Nucleus accumbens (tissue), 56 donors: ENCODE measurements at regions not wholly inside any gene's neighbourhood (a gene's known extent, or its start where the extent isn't known, plus 50 kb on each side); places are given as distances from the start of the nearest gene placed in this dataset.
A peak's percentile ranks its signal among the peaks of the same experiment; 100 is the strongest.

ENCODE experiments used
- DNase-seq, 56 donors: peaks; one replicate each; lab custom pipeline; 2025; lab: John Stamatoyannopoulos, UW

DNA sequence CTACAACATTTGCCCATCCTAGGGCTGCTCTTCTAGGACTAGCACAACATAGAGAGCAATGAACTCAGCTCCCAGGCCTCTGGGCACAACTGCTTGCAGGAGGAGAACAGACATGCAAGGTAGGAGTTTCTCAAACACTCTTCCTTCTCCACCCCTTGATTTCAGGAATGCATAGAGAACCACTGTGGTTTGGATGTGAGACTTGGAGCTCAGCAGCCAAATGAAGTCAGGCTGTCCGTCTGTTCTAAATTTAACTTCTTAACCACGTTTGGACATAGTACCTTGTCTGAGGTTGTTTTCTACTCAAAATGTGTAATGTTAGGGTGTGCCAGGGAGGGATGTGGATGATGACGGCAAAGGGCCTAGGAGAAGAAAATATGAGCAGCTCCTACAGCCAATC is 515.1 kb upstream of the TNC start:
- DNase-seq = no peak

DNA sequence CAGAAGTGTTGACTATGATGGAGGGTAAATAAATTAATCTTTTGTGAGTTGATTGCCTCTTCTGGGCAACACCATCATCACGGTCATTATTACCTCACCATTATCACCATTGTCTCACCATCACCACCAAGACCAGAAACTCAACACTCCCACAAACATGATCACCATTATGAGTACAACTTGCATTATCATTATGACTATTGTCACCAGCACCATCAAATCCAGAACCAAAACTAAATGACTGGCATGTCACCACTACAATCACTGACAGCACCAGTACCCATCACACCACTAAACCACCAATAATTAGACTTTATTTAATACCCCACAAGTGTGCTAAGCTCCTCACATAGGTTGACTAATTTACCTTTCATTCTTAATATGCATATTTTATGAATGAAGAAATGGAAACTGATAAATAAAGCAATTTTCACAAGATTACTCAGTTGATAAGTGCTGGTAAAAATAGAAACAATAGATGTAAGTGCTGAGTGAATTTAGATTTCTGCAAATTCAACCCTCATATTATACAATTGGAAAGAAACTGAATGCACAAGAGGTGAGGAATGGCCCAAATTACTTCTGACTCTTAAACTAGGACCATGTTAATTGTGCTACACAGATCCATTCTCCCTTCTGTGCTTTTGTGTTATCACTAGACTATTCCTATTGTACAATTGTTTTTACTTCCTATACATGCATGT is 517.8 kb upstream of the PAPPA start:
- no peak for DNase-seq

DNA sequence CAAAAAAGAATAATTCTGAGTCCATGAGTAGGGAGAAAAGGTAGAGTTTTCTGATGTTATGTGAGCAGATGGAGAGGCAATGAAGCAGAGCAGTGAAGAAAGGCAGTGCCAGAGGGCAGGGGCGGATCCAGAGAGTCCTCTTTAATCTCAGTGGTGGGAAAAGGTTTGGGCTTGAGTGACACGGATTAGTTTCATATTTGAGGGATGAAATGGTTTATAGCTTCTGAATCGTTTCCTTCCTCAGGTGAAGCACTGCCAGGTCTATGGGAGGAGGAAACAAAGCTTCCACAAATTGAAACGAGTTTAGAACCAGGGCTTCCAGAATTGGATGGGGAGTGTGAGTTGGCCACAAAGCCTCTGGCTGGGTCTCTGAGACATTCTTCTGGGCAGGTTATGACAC is 517.0 kb upstream of the PAPPA start:
- DNase-seq = no peak

DNA sequence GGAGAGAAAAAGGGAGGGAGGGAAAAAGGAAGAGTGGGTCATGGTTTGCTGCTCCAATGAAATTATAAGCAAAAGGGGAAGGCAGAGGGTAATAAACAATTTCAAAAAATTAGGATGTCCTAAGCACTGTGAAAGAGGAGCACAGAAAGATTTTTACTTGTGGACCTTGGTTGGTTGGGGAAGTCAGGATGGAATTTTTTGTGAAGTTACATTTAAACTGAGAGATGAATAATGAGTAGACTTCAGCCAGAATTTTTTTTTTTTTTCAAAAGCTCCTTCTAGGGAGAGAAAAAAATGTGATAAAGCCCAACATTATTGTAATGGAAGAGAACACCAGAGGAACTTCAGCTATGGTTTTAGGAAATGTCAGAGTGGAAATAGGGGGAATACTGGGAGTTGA is 515.9 kb upstream of the PAPPA start:
- DNase-seq = no peak

DNA sequence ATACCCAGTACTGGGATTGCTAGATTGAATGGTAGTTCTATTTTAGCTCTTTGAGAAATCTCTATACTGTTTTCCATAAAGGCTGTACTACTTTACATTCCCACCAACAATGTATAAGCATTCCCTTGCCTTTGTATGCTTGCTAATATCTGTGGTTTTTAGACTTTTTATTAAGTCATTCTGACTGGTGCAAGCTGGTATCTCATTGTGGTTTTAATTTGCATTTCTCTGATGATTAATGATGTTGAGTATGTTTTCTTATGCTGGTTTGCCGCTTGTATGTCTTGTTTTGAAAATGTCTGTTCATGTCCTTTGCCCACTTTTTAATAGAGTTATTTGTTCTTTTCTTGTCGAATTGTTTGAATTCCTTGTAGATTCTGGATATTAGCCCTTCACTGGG is 512.7 kb upstream of the PAPPA start:
- no peak for DNase-seq

DNA sequence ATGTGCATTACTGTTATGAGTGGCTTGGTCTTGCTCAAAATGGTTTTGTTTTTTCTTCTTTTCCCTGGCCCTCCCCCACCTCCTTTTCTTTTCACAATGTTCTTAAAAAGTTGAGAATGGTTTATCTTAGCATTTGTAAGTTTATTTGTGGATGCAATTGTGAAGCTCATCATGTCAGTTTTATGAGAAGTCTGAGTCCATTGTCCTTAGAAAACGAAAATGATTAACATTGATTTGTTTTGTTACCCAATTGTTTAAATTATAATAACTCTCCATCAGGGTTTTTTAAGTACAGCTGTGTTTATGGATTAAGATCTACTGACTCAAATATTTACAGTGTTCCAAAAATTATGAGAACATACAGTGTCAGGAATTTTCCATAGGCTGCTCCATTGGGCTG is 511.3 kb upstream of the PAPPA start:
- no peak for DNase-seq

DNA sequence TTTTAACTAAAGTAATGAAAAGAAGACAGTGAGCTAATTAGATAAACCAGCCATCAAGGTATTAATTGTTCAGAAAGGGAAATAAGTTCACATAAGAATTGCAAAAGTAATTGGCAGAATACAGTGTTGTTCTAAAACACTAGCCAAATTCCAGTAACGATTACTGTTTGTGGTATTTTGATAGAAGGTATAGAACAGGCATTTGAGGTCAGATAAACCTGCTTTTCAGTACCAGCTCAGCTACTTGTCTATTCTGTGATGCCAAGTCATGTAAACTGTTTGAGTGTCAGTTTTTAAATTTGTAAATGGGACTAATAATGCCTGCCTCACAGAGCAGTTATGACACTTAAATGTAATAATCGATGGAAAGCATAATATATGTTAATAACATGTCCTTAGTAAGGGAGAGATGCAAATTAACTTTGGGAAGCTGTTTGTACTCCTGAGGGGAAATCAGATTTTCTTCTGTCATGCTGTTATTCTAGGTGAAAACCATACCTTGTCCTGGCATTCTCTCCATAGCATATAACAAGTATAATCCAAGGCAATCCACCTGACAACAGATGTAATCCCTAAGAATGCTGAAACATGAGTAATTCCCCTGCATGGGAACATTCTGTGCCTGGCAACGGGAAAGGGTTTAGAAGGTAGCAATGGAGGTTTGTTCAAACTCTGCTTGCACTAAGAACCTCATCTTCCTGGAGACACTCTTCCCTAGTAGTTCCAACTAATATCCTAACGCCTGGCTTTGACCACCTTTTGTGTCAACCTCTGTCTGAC is 509.5 kb upstream of the PAPPA start:
- no peak for DNase-seq

DNA sequence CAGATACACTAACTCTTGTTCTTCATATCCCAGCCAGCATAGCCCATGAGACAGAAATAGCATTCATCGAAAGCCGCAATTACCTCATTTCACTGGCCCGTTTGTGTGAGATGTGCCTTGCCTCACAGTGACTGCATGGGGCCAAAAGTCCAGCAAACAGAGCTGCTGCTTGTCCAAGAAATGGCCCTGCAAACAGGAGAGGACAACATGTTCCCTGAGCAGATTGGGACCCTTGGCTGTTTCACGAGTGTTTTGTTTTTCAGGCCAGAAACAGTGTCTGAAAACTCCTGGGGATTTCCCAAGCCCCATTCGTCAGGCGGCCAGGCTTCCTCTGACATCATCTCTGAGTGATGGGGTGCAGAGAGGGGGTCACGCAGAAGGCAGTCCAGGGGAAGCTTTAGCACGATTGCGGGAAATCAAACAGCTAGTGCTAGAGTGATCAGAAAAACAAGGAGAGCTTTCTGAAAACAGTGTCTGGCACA is 503.6 kb upstream of the PAPPA start:
- DNase-seq = peak in 51 of 56 donors; percentile 3 to 85 (median 51)

DNA sequence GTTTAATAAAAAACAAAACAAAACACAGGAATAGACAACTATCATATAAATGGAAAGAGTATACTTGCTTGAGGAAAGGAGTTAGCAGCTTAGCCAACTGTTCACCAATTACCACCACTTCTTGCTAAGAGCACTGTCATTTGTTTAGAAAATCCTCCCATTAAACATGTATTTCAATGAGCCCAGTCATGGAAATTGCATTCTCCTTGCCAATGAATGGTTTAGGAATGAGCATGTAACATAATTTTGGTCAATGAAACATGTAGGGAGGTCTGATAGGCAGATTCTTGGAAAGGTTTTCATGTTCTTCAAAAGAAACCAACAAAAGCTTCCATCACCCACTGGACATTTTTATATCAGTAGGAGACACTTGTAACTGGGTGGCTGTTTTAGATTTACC is 502.8 kb upstream of the PAPPA start:
- no peak for DNase-seq

DNA sequence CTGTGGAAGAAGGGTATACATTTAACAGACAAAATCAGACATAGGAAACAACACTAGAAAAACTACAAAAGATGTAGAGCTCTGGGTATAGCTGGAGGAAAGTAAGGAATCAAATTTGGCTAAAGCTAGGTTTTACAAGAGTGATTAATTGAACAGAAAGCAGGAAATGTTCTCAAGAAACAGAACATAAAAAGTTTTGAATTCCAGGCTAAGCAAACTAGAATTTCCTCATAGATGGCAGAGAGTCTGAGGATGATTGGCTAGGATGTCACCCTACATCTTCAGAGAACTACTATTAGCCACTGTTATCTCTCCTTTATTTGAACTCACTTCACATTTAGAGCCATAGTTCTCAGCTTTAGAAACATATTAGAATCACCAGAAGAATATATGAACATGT is 502.1 kb upstream of the PAPPA start:
- no peak for DNase-seq

DNA sequence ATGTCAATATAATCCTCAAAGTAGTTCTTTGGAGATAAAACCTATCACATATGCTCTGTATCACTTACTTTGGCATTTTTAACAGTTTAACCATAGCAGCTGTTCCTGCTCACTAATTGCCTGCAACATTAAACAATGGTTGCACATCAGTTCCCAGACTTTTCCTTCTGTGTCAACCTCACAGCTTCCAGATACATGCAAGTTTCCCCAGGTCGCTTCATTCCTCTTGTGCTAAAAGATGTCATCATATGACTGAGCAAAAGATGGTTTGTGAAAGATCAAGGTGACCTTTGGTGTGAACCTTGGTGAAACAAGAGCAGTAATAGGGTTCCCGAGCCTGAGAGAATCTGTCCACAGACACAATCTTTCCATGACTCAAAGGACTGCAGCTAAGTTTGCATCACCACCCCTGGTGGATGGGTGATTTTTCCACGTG is 500.4 kb upstream of the PAPPA start:
- DNase-seq = no peak

DNA sequence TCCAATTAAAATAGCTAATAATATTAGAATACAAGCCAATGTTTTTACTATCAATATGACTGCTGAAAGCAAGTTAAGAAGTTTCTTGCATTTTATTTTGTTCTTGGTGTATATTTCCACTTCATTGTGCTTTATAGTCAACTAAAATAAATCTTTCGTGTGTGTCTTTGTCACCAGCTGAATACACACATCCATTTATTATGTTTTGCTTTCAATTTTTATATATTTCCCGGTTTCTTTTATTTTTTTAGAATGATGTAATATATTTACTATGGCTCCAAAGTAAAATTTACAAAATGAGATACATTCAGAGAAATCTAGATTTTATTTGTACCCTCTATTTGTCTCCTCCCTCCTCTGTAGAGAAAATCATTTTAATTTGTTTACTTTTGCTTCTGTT is 495.9 kb upstream of the PAPPA start:
- DNase-seq = no peak

DNA sequence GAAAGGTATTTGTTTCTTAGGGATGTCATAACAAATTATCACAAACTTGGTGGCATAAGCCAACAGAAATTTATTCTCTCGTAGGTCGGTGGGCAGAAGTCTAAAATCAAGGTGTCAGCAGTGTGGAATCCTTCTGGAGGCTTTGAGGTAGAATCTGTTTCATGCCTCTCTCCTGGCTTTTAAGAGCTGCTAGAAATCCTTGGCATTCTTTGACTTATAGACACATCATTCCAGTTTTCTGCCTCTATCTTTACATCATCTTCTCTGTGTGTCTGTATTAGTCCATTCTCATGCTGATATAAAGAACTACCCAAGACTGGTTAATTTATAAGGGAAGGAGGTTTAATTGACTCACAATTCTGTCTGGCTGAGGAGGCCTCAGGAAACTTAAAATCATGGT is 488.1 kb upstream of the PAPPA start:
- no peak for DNase-seq

DNA sequence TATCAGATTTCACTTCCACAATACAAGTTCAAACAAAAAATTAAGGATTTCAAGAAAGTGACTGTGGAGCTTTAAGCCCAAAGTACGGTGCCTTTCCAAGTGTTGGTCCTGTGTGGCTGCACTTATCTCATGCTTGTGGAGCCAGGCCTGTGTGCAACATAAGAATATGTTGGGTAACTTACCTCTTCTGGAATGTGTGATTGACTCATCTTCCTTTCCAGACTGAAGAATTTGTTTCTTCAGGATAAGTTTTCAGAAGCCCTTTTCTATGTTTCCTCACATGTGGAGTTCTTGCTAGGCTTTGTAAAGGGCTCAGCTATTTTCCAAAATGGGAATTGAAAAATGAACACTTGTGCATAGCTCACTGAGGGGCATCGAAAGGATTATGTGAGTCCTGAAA is 485.1 kb upstream of the PAPPA start:
- no peak for DNase-seq

DNA sequence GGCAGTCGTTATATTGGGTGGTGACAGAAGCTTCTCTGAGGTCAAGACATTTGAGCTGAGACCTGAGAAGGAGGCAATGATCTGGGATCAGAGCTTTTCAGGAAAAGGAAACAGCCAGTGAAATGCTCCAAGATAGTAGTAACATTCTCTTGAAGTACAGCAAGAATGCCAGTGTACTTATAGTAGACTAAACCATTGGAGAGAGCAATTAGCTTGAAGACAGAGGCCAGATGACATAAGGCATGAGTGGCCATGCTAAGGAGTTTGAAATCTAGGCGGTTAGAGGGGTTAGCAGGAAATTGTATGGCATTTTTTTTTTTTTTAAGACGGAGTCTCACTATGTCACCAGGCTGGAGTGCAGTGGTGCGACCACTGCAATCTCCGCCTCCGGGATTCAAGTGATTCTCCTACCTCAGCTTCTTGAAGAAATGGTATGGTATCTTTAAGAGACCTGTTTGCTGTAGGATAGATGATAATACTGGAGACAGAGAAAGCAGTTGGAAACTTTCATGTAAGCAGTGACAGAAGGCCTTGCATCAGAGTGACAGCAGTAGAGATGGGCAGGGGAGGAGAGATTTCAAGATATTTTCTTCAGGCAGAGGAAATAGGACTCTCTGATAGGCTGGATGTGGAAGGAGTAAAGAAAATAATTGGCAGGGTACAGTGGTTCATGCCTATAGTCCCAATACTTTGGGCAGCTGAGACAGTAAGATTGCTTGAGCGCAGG is 482.2 kb upstream of the PAPPA start:
- DNase-seq = no peak

DNA sequence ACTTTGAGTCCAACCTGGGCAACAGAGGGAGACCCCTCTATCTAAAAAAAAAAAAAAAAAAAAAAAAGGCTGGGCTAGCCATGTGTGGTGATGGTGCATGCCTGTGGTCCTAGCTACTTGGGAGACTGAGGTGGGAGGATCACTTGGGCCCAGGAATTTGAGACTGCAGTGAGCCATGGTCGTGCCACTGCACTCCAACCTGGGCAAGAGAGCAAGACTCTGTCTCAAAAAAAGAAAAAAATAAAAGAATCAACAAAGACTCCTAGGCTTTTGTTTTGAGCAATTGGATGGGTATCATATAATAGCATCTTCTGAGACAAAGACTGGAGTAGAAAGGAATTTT is 481.7 kb upstream of the PAPPA start:
- no peak for DNase-seq

DNA sequence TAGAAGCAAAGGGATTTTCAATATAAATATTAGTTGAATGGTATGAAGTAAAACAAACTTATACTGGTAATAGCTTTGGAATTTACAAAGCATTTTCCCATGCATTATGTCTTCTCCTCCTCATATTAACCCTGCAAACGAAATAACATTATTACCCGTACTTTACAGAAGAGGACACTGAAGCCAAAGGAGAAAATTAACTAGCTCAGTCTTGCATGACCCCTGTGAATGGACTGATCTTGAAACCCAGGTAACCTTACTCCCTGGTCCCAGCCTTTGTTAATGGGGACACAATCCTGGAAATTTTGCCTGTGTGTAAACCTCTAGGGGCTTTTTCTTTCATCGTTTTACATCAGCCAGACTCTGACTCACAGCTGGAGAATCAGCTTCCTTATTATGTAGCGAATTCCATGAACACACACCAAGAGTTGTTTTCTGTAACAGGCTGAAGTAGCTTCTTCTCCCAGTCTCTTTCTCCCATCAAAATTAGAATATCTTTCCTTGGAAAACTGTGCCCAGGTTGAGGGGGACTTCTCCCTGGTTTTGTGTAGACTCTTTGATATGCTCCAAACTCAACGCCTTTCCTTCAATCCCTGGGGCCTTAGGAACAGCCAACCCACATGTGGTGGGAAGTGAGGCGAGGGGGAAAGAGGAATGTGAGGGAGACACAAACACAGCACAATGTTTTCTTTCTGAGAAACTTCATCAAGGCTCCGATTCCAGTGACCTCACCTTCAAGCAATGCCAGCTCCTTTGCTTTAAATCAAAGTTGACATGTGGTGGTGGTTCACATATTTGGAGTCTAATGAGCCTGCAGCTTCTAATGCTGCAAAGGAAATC is 480.9 kb upstream of the PAPPA start:
- DNase-seq = no peak

DNA sequence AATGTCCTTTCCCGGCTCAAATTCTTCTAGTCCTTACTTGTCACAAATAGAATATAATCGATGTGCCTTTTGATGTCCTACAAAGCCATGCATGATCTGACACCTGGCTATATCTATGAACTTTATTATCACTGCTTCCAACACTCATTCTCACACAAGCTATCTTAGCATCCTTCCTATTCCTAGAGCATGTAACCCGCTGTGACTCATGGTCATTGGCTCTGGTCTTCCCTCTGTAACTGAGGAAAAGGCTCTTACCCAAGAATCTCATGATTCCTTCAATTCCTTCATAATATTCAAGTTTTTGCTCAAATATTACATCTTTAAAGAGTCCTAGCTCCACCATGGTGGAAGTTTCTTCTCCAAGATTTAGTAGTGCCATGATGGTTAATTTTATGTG is 480.0 kb upstream of the PAPPA start:
- DNase-seq = no peak

DNA sequence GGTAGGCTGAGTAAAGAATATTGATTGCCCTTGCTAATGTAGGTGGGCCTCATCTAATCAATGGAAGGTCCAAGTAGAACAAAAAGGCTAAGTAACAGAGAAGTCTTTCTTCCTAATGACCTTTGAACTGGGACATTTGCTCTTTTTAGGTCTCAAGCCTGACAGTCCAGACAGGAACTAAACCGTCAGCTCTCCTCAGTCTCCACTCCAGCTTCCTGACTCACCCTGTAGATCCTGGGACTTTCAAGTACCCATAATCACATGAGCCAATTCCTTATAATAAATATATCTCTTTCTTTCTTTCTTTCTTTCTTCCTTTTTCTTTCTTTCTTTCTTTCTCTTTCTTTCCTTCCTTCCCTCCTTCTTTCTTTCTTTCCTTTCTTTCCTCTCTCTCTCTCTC is 479.5 kb upstream of the PAPPA start:
- DNase-seq = no peak

DNA sequence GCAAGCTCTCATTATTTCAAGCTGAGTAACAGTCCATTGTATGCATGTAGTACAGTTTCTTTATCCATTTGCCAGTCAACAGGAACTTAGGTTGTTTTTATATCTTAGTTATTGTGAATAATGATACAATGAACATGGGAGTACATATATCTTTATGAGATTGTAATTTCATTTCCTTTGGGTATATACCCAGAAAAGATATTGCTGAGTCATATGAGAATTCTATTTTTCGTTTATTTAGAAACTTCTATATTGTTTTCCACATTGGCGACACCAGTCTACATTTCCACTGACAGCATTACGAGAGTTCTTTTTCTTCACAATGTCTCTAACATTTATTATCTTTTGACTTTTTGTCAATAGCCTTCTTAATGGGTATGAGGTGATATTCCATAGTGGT is 477.8 kb upstream of the PAPPA start:
- no peak for DNase-seq

DNA sequence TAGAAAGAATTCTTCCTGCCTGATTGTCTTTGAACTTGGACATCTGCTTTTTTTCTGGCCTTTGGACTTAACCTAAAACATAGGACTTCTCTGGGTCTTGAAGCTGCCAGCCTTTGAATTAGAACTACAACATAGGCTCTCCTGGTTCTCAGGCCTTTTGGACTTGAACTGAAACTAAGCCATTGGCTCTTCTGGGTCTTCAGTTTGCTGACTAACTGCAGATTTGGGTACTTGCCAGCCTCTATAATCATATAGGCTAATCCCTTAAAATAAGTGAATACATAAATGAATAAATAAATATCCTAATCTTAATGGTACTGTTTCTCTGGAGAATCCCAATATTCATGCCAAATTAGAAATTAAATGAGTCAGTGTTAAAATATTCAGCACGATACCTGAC is 473.4 kb upstream of the PAPPA start:
- DNase-seq = no peak
